ENCODE measurements at regions not wholly inside any gene's neighbourhood (a gene's known extent, or its start where the extent isn't known, plus 50 kb on each side); places are given as distances from the start of the nearest gene placed in this dataset.

DNA sequence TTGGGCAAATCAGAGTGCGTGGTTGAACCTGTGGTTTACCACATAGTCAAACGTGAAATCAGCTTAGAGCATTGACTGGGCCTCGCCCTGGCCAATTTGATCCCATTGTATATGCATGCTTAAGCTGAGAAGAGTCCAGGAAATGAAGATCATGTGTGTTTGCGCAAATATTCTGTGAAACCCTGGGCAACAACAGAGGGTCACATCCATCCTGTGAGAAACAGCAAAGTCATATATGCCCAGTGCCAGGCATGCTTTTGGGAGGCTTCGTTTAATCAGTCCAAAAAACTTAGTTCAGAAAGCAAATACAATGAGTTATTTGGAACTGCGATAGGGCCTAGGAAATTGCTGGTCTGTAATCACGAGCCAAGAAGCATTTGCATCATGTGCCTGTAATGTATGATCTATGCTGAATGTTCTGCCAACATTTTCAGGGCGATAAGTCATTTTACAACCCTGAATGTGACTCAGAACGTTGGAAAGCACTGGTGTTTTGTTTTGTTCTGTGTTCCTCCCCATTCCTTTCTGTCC is 412.1 kb upstream of the CELF2 start:
- Mint-ChIP-seq H3K27ac (no peak overlapping the region), H3K27me3 (ENCODE audit: low read depth, poor library complexity) (peaks cover 4% of the 10 kb centered on the region), H3K4me1 (no peaks in the 10 kb centered on the region), H3K36me3 (ENCODE audit: low read depth) (no peaks in the 10 kb centered on the region), H3K9me3 (no peaks in the 10 kb centered on the region), H3K4me3 (no peak overlapping the region)
- TF ChIP-seq, protein P1, sequence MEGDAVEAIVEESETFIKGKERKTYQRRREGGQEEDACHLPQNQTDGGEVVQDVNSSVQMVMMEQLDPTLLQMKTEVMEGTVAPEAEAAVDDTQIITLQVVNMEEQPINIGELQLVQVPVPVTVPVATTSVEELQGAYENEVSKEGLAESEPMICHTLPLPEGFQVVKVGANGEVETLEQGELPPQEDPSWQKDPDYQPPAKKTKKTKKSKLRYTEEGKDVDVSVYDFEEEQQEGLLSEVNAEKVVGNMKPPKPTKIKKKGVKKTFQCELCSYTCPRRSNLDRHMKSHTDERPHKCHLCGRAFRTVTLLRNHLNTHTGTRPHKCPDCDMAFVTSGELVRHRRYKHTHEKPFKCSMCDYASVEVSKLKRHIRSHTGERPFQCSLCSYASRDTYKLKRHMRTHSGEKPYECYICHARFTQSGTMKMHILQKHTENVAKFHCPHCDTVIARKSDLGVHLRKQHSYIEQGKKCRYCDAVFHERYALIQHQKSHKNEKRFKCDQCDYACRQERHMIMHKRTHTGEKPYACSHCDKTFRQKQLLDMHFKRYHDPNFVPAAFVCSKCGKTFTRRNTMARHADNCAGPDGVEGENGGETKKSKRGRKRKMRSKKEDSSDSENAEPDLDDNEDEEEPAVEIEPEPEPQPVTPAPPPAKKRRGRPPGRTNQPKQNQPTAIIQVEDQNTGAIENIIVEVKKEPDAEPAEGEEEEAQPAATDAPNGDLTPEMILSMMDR (IDR thresholded peaks at IDR 0.05), result no peak
- DNase-seq, result no peak

DNA sequence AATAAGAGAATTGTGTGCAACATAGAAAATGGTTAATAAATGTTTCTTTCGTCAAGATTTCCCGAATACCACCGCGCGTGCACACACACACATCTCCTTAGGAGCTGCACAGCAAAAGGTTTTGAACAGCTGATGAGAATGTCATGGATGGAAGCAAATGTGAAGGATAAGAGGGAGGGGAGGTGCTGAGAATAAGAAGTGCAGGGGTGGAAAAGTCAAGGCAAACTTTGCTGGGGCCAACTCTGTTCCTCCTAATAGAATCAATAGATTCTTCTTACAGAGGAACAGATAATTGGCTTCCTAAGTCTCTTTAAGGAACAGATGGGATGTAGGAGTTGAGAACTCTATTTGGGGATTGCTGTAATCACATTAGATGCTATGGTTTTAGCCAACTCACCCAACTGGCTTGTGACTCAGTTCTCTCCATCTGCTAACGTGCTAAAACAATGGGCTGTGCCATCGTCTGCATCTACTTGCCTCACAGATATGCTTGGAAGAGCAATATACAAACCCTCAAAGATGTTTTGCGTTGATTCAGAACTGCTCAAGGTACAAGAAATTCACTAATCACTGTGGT is 408.2 kb upstream of the CELF2 start:
- TF ChIP-seq, protein P1 (IDR thresholded peaks at IDR 0.05), result no peak
- no peak overlapping the region for H3K4me3 Mint-ChIP-seq
- H3K9me3 Mint-ChIP-seq, result peaks cover 2% of the 10 kb centered on the region
- no peak for DNase-seq
- peaks cover under 1% of the 10 kb centered on the region for H3K36me3 Mint-ChIP-seq (ENCODE audit: low read depth)
- no peak overlapping the region for H3K27ac Mint-ChIP-seq
- peaks cover 4% of the 10 kb centered on the region for H3K27me3 Mint-ChIP-seq (ENCODE audit: low read depth, poor library complexity)
- H3K4me1 Mint-ChIP-seq, result peaks cover 25% of the 10 kb centered on the region

DNA sequence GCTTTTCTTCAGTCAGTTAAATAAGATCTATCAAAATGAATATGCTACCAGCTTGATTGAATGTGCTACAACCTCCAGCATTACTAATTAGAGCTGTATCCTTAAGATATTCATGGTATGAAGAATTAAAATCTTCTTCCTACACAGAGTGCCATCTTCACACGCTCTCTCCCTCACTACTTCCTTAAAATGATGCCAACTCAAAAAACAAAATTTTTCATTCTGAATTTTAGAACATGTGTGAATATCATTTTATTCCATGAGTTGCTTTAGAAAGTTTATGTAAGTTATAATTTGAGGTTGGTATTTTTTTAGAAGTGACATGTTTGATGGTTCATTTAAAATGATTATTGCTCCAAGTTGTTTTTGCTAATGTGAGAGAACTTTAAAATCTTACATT is 407.5 kb upstream of the CELF2 start:
- H3K4me1 Mint-ChIP-seq, result peaks cover 26% of the 10 kb centered on the region
- TF ChIP-seq, protein P1 (IDR thresholded peaks at IDR 0.05), result no peak
- DNase-seq, result no peak
- H3K36me3 Mint-ChIP-seq (ENCODE audit: low read depth), result peaks cover 5% of the 10 kb centered on the region
- peaks cover 4% of the 10 kb centered on the region for H3K27me3 Mint-ChIP-seq (ENCODE audit: low read depth, poor library complexity)
- H3K9me3 Mint-ChIP-seq, result peaks cover 6% of the 10 kb centered on the region
- H3K4me3 Mint-ChIP-seq, result no peak overlapping the region
- H3K27ac Mint-ChIP-seq, result no peak overlapping the region

- Mint-ChIP-seq H3K36me3 (ENCODE audit: low read depth) (peaks cover 10% of the 10 kb centered on the region), H3K9me3 (peaks cover 15% of the 10 kb centered on the region)
Observed at GRCh38 chr10:10612151-10612550, 405.5 kb upstream of the CELF2 start.

DNA sequence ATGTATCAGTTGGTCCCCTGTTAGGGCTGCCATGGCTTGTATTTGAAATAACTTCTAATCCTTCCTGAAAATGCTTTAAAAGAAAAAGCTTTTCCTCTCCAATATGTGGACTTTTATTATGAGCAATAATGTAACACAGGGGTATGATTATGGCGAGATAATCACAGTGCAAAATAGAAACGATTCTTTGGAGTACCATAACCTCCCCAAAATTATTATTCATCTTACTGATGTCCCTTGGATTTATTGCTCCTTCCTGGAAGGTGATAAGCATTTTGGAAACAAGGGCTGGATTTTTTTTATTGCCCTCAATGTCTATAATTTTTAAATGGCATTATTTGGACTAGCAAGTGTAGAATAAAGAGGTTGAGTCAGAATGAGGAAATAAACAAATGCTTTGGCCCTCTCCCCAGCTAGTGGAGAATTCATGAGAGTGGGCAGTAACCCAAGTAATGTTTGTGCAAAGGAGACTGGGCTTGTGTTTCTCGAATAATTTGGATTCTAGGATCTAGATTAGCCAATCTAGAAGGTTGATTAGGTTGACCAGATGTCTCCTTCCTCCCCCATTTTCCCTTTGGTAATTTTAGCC is 403.9 kb upstream of the CELF2 start:
- Mint-ChIP-seq H3K4me1 (peaks cover 26% of the 10 kb centered on the region), H3K27me3 (ENCODE audit: low read depth, poor library complexity) (peaks cover 4% of the 10 kb centered on the region), H3K27ac (peak overlapping the region; percentile 44), H3K4me3 (no peak overlapping the region), H3K9me3 (peaks cover 15% of the 10 kb centered on the region), H3K36me3 (ENCODE audit: low read depth) (peaks cover 10% of the 10 kb centered on the region)
- no peak for DNase-seq
- TF ChIP-seq, protein P1 (IDR thresholded peaks at IDR 0.05), result no peak

More at GRCh38 chr10:10612151-10612550, 405.5 kb upstream of the CELF2 start:
- TF ChIP-seq, protein P1 (IDR thresholded peaks at IDR 0.05), result no peak
- no peak overlapping the region for H3K4me3 Mint-ChIP-seq
- peaks cover 4% of the 10 kb centered on the region for H3K27me3 Mint-ChIP-seq (ENCODE audit: low read depth, poor library complexity)
- no peak for DNase-seq
- peaks cover 26% of the 10 kb centered on the region for H3K4me1 Mint-ChIP-seq
- no peak overlapping the region for H3K27ac Mint-ChIP-seq

DNA sequence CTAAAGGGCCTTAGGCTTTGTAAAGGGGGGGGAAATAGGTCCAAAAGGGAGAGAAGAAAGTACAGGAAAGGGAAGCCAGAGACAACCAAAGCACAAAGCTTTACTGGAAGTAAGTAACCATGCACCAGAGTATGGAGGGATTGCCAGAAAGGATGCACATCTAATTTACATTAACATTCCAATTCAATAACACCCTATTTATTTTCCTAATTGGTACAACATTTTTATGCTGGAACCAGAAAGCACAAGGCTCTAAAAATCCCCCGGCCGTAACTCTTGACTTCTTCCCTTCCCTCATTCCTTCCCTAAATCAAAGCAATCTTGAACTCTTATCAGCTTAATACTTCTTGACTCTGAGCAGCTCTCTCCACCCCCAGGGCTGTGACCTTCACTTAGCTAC is 400.0 kb upstream of the CELF2 start:
- no peaks in the 10 kb centered on the region for H3K27me3 Mint-ChIP-seq (ENCODE audit: low read depth, poor library complexity)
- H3K4me3 Mint-ChIP-seq, result no peak overlapping the region
- H3K27ac Mint-ChIP-seq, result no peak overlapping the region
- H3K4me1 Mint-ChIP-seq, result peaks cover 19% of the 10 kb centered on the region
- no peak for DNase-seq
- TF ChIP-seq, protein P1 (IDR thresholded peaks at IDR 0.05), result no peak
- H3K36me3 Mint-ChIP-seq (ENCODE audit: low read depth), result peaks cover 10% of the 10 kb centered on the region
- H3K9me3 Mint-ChIP-seq, result peaks cover 15% of the 10 kb centered on the region

Data from nephron progenitor cell (in vitro differentiated cells).